GM12892 (cell line): ENCODE measurements at regions not wholly inside any gene's neighbourhood (a gene's known extent, or its start where the extent isn't known, plus 50 kb on each side); places are given as distances from the start of the nearest gene placed in this dataset.

Experiments used
- POLR2A ChIP-seq: IDR thresholded peaks from 2 replicates; pipeline ENCODE4 v1.6.1; 2011; ENCODE audit warnings: low read depth, low read length, control low read depth
- POLR2AphosphoS5 ChIP-seq: IDR thresholded peaks from 2 replicates; pipeline ENCODE4 v1.6.1; 2011; ENCODE audit warnings: low read depth, low read length, control low read depth

DNA sequence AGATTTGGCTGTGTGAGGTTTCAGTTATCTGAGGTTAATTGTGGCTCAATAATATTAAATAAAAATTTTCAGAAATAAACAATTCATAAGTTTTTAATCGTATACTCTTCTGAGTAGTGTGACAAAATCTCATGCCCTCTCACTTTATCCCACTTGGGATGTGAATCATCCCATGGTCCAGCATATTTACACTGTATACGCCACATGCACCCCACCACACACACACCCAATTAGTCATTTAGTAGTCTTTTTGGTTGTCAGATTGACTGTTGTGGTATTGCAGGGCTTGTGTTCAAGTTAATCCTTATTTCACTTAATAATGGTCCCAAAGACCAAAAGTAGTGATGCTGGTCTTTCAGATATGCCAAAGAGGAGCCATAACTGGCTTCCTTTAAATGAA, 66.4 kb upstream of the PCDH9 start:
- TF ChIP-seq POLR2A (no peak), POLR2AphosphoS5 (no peak)
